ENCODE measurements at regions not wholly inside any gene's neighbourhood (a gene's known extent, or its start where the extent isn't known, plus 50 kb on each side); places are given as distances from the start of the nearest gene placed in this dataset.

GRCh38 chr2:423479-423878, 135.6 kb upstream of the ALKAL2 start:
- CTCF ChIA-PET = no interaction called here

DNA sequence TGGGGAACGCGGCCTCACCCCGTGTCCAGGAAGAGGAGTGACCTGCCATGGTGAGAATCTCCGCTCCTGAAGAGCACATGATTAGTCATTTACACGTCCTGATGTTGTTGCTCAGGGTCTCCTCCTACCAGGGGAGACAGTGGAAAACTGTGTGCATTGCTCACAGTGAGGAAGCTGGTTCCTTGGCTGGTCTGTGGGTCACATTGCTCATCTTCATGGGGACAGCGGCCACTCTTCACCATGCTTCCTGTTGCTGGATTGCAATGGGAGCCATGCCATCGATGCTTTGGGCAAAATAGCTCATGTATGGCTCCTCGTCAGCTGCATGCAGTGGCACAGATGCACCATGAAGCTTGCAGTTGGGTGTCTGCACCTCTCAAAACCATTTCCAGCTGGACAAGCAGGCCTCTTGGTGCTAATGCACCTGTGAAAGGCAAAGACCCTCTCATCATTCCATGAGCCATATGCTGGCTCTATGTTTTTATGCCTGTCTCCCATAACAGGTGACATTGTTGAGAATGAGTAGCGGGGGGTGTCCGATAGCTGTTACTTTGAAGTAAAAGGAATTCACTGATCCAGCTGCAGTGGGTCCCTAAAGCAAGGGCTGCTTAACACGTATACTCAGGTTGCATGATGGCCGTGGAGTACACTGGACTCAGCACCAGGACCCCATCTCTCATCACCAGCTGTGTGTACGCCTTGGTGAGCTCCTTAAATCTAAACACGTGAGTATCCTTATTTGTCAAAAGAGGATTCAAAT, 135.0 kb upstream of the ALKAL2 start:
- POLR2A ChIA-PET = no interaction called here
- RAD21 ChIA-PET (ENCODE audit: low non-redundant PET in 1 of 2, low total read pairs in 2 of 2, uncharacterized antibody in 2 of 2, unreplicated experiment in 2 of 2) = no interaction called here
- ATAC-seq (no peak), DNase-seq (ENCODE audit: low read depth, low spot score) (no peak)
- intact Hi-C loops (cut with micrococcal nuclease) = no loop called here
- no peak overlapping the region for H3K4me3 ChIP-seq (replicated peaks in 1 of 2; ENCODE audit: low read depth in 1 of 2, low read length in 2 of 2)
- H3K27ac ChIP-seq (ENCODE audit: low read depth, low read length) = no peak overlapping the region
- no peaks in the 10 kb centered on the region for H3K36me3 ChIP-seq (ENCODE audit: control insufficient read depth in 1 of 2, insufficient read depth in 2 of 2, low read length in 2 of 2)
- no peaks in the 10 kb centered on the region for H3K9me3 ChIP-seq (ENCODE audit: control insufficient read depth in 1 of 2, insufficient read depth in 1 of 2, low read depth in 1 of 2, low read length in 2 of 2)
- H3K4me2 ChIP-seq (ENCODE audit: low read length) = no peak overlapping the region
- peaks cover 10% of the 10 kb centered on the region for H3K27me3 ChIP-seq (ENCODE audit: insufficient read depth, low read length)
- no peak overlapping the region for H2AFZ ChIP-seq (ENCODE audit: low read depth, low read length, poor library complexity, severe bottlenecking)
- CTCF ChIA-PET = no interaction called here
- no peaks in the 10 kb centered on the region for H3K4me1 ChIP-seq (ENCODE audit: control insufficient read depth in 1 of 2, insufficient read depth in 2 of 2, low read length in 2 of 2)
- H3K79me2 ChIP-seq (ENCODE audit: insufficient read depth, low read length) = no peaks in the 10 kb centered on the region
- BruUV-seq (replicated peaks) = no TSS peak
- H4K20me1 ChIP-seq (ENCODE audit: insufficient read depth) = no peaks in the 10 kb centered on the region
- H3K9me2 ChIP-seq (ENCODE audit: insufficient read depth) = no peaks in the 10 kb centered on the region
- H3K9ac ChIP-seq (ENCODE audit: low read length) = no peak overlapping the region
- TF ChIP-seq EZH2 (IDR thresholded peaks at IDR 0.05) (no peak), ZFX (IDR thresholded peaks at IDR 0.05) (no peak), CTCF (IDR thresholded peaks at IDR 0.05 in 2 of 3, conservative IDR thresholded peaks at IDR 0.05 in 1 of 3; ENCODE audit: borderline replicate concordance in 1 of 3, insufficient read depth in 1 of 3, low read depth in 2 of 3, low read length in 2 of 3) (no peak), EZH2phosphoT487 (IDR thresholded peaks at IDR 0.05; ENCODE audit: borderline replicate concordance) (no peak), SRF (IDR thresholded peaks at IDR 0.05; ENCODE audit: low read depth) (no peak)
- TF ChIP-seq, protein P1, sequence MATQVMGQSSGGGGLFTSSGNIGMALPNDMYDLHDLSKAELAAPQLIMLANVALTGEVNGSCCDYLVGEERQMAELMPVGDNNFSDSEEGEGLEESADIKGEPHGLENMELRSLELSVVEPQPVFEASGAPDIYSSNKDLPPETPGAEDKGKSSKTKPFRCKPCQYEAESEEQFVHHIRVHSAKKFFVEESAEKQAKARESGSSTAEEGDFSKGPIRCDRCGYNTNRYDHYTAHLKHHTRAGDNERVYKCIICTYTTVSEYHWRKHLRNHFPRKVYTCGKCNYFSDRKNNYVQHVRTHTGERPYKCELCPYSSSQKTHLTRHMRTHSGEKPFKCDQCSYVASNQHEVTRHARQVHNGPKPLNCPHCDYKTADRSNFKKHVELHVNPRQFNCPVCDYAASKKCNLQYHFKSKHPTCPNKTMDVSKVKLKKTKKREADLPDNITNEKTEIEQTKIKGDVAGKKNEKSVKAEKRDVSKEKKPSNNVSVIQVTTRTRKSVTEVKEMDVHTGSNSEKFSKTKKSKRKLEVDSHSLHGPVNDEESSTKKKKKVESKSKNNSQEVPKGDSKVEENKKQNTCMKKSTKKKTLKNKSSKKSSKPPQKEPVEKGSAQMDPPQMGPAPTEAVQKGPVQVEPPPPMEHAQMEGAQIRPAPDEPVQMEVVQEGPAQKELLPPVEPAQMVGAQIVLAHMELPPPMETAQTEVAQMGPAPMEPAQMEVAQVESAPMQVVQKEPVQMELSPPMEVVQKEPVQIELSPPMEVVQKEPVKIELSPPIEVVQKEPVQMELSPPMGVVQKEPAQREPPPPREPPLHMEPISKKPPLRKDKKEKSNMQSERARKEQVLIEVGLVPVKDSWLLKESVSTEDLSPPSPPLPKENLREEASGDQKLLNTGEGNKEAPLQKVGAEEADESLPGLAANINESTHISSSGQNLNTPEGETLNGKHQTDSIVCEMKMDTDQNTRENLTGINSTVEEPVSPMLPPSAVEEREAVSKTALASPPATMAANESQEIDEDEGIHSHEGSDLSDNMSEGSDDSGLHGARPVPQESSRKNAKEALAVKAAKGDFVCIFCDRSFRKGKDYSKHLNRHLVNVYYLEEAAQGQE (IDR thresholded peaks at IDR 0.05; ENCODE audit: low read depth) = no peak

More at GRCh38 chr2:423479-423878, 135.6 kb upstream of the ALKAL2 start:
- no peak overlapping the region for H3K4me2 ChIP-seq (ENCODE audit: low read length)
- no peaks in the 10 kb centered on the region for H3K9me2 ChIP-seq (ENCODE audit: insufficient read depth)
- H3K36me3 ChIP-seq (ENCODE audit: control insufficient read depth in 1 of 2, insufficient read depth in 2 of 2, low read length in 2 of 2) = no peaks in the 10 kb centered on the region
- no peaks in the 10 kb centered on the region for H4K20me1 ChIP-seq (ENCODE audit: insufficient read depth)
- TF ChIP-seq, protein P1 (IDR thresholded peaks at IDR 0.05; ENCODE audit: low read depth) = peak; percentile 20; the same call in 1 of the 2 replicates
- no peak for TF ChIP-seq POLR2AphosphoS5 (IDR thresholded peaks at IDR 0.05; ENCODE audit: low read depth, low read length)
- ATAC-seq = no peak
- ChIA-PET RAD21 (ENCODE audit: low non-redundant PET in 1 of 2, low total read pairs in 2 of 2, uncharacterized antibody in 2 of 2, unreplicated experiment in 2 of 2) (no interaction called here), POLR2A (no interaction called here)
- DNase-seq (ENCODE audit: low read depth, low spot score) = no peak
- no peaks in the 10 kb centered on the region for H3K9me3 ChIP-seq (ENCODE audit: control insufficient read depth in 1 of 2, insufficient read depth in 1 of 2, low read depth in 1 of 2, low read length in 2 of 2)
- no peak overlapping the region for H3K9ac ChIP-seq (ENCODE audit: low read length)
- H3K79me2 ChIP-seq (ENCODE audit: insufficient read depth, low read length) = no peaks in the 10 kb centered on the region
- intact Hi-C loops (cut with micrococcal nuclease) = no loop called here
- no peak overlapping the region for H3K4me3 ChIP-seq (replicated peaks in 1 of 2; ENCODE audit: low read depth in 1 of 2, low read length in 2 of 2)
- H2AFZ ChIP-seq (ENCODE audit: low read depth, low read length, poor library complexity, severe bottlenecking) = no peak overlapping the region
- H3K27me3 ChIP-seq (ENCODE audit: insufficient read depth, low read length) = peaks cover 4% of the 10 kb centered on the region; the same call in 1 of the 2 replicates
- H3K4me1 ChIP-seq (ENCODE audit: control insufficient read depth in 1 of 2, insufficient read depth in 2 of 2, low read length in 2 of 2) = no peaks in the 10 kb centered on the region
- no TSS peak for BruUV-seq (replicated peaks)
- no peak overlapping the region for H3K27ac ChIP-seq (ENCODE audit: low read depth, low read length)

Measured in HCT116 (cell line).